Activated CD4-positive, alpha-beta T cell treated with anti-CD3 and anti-CD28 coated beads, Interleukin-2, amount 10 ng/mL, durations not matched to agents 24 days and 14 days (primary cell): ENCODE measurements at regions not wholly inside any gene's neighbourhood (a gene's known extent, or its start where the extent isn't known, plus 50 kb on each side); places are given as distances from the start of the nearest gene placed in this dataset.
"Not testable (repeated sequence)": the region's sequence is repeated elsewhere in the genome, so short reads cannot be mapped to it uniquely, and the experiment has no call there.

Experiments used
- DNase-seq: peaks from one replicate; pipeline ENCODE4 v3.0.0; 2022
- H3K27ac Mint-ChIP-seq: one replicate; pipeline ENCODE4 v1.8.0; 2022; ENCODE audit warnings: mild to moderate bottlenecking, mixed read lengths
- H3K27me3 Mint-ChIP-seq: one replicate; pipeline ENCODE4 v1.8.0; 2022; ENCODE audit warnings: mixed read lengths
- H3K36me3 Mint-ChIP-seq: one replicate; pipeline ENCODE4 v1.8.0; 2022; ENCODE audit warnings: low read depth, mild to moderate bottlenecking, mixed read lengths
- H3K4me1 Mint-ChIP-seq: one replicate; pipeline ENCODE4 v1.8.0; 2021; ENCODE audit warnings: mixed read lengths
- H3K4me3 Mint-ChIP-seq: one replicate; pipeline ENCODE4 v1.8.0; 2022; ENCODE audit warnings: mild to moderate bottlenecking, moderate library complexity, mixed read lengths
- H3K9me3 Mint-ChIP-seq: one replicate; pipeline ENCODE4 v1.8.0; 2021; ENCODE audit warnings: mixed read lengths
- intact Hi-C: fragments of 100-400 bp; cut with micrococcal nuclease; formaldehyde crosslinking; loops from one replicate; pipeline ENCODE4 v1.15.1; 2023

GRCh38 chr2:138093455-138093854 lies 129.2 kb downstream of the HNMT start:
- H3K27me3 Mint-ChIP-seq = no peaks in the 10 kb centered on the region
- intact Hi-C loops = no loop called here
- H3K4me3 Mint-ChIP-seq = no peak overlapping the region
- no peaks in the 10 kb centered on the region for H3K4me1 Mint-ChIP-seq
- no peak for DNase-seq
- H3K9me3 Mint-ChIP-seq = peaks cover 2% of the 10 kb centered on the region
- H3K36me3 Mint-ChIP-seq = no peaks in the 10 kb centered on the region
- no peak overlapping the region for H3K27ac Mint-ChIP-seq

GRCh38 chr2:138094031-138094430 lies 129.8 kb downstream of the HNMT start:
- Mint-ChIP-seq H3K27ac (no peak overlapping the region), H3K4me3 (no peak overlapping the region), H3K36me3 (no peaks in the 10 kb centered on the region), H3K9me3 (peaks cover 6% of the 10 kb centered on the region), H3K4me1 (no peaks in the 10 kb centered on the region), H3K27me3 (no peaks in the 10 kb centered on the region)
- no peak for DNase-seq
- intact Hi-C loops = no loop called here

GRCh38 chr2:138095336-138095735 lies 131.1 kb downstream of the HNMT start:
- Mint-ChIP-seq H3K27me3 (no peaks in the 10 kb centered on the region), H3K36me3 (no peaks in the 10 kb centered on the region), H3K4me1 (no peaks in the 10 kb centered on the region), H3K27ac (no peak overlapping the region), H3K9me3 (peaks cover 6% of the 10 kb centered on the region), H3K4me3 (no peak overlapping the region)
- DNase-seq = no peak
- intact Hi-C loops = no loop called here

GRCh38 chr2:138099288-138099687 lies 135.0 kb downstream of the HNMT start:
- H3K4me3 Mint-ChIP-seq, H3K27ac Mint-ChIP-seq, DNase-seq, H3K36me3 Mint-ChIP-seq, intact Hi-C loops, H3K4me1 Mint-ChIP-seq, H3K27me3 Mint-ChIP-seq, H3K9me3 Mint-ChIP-seq: not testable (repeated sequence)

GRCh38 chr2:138101718-138102117 lies 137.4 kb downstream of the HNMT start:
- intact Hi-C loops = no loop called here
- Mint-ChIP-seq H3K4me3 (no peak overlapping the region), H3K27me3 (no peaks in the 10 kb centered on the region), H3K36me3 (no peaks in the 10 kb centered on the region), H3K4me1 (no peaks in the 10 kb centered on the region), H3K27ac (no peak overlapping the region), H3K9me3 (peaks cover 6% of the 10 kb centered on the region)
- no peak for DNase-seq

- Mint-ChIP-seq H3K9me3 (peaks cover 6% of the 10 kb centered on the region), H3K4me1 (no peaks in the 10 kb centered on the region), H3K4me3 (no peak overlapping the region), H3K36me3 (no peaks in the 10 kb centered on the region), H3K27ac (no peak overlapping the region), H3K27me3 (no peaks in the 10 kb centered on the region)
- DNase-seq = no peak
- intact Hi-C loops = no loop called here
Measured at GRCh38 chr2:138102664-138103063, 138.4 kb downstream of the HNMT start.

GRCh38 chr2:138103156-138103555 lies 138.9 kb downstream of the HNMT start:
- Mint-ChIP-seq H3K4me3 (no peak overlapping the region), H3K9me3 (peaks cover 6% of the 10 kb centered on the region), H3K27ac (no peak overlapping the region), H3K4me1 (no peaks in the 10 kb centered on the region), H3K36me3 (no peaks in the 10 kb centered on the region), H3K27me3 (no peaks in the 10 kb centered on the region)
- DNase-seq = no peak
- intact Hi-C loops = no loop called here

GRCh38 chr2:138104071-138104470 lies 139.8 kb downstream of the HNMT start:
- no peaks in the 10 kb centered on the region for H3K4me1 Mint-ChIP-seq
- no peaks in the 10 kb centered on the region for H3K9me3 Mint-ChIP-seq
- H3K27me3 Mint-ChIP-seq = no peaks in the 10 kb centered on the region

GRCh38 chr2:138105358-138105757 lies 141.1 kb downstream of the HNMT start:
- no peak for DNase-seq
- Mint-ChIP-seq H3K27ac (no peak overlapping the region), H3K36me3 (no peaks in the 10 kb centered on the region), H3K9me3 (no peaks in the 10 kb centered on the region), H3K4me1 (no peaks in the 10 kb centered on the region), H3K27me3 (no peaks in the 10 kb centered on the region), H3K4me3 (no peak overlapping the region)
- intact Hi-C loops = no loop called here

More at GRCh38 chr2:138104071-138104470, 139.8 kb downstream of the HNMT start:
- no peaks in the 10 kb centered on the region for H3K36me3 Mint-ChIP-seq
- no peak overlapping the region for H3K27ac Mint-ChIP-seq
- no peak overlapping the region for H3K4me3 Mint-ChIP-seq
- no peak for DNase-seq
- intact Hi-C loops = no loop called here

- Mint-ChIP-seq H3K4me1 (no peaks in the 10 kb centered on the region), H3K9me3 (no peaks in the 10 kb centered on the region), H3K27ac (no peak overlapping the region)
Measured at GRCh38 chr2:138106606-138107005, 142.3 kb downstream of the HNMT start.

GRCh38 chr2:138107288-138107687 lies 143.0 kb downstream of the HNMT start:
- H3K9me3 Mint-ChIP-seq = no peaks in the 10 kb centered on the region
- intact Hi-C loops = no loop called here

More at GRCh38 chr2:138106606-138107005, 142.3 kb downstream of the HNMT start:
- intact Hi-C loops = no loop called here
- no peak for DNase-seq
- Mint-ChIP-seq H3K27me3 (no peaks in the 10 kb centered on the region), H3K36me3 (no peaks in the 10 kb centered on the region), H3K4me3 (no peak overlapping the region)

GRCh38 chr2:138110453-138111083 lies 146.3 kb downstream of the HNMT start:
- no peaks in the 10 kb centered on the region for H3K36me3 Mint-ChIP-seq
- intact Hi-C loops = no loop called here
- no peak overlapping the region for H3K4me3 Mint-ChIP-seq
- no peaks in the 10 kb centered on the region for H3K27me3 Mint-ChIP-seq
- H3K27ac Mint-ChIP-seq = no peak overlapping the region
- DNase-seq = no peak
- no peaks in the 10 kb centered on the region for H3K9me3 Mint-ChIP-seq
- H3K4me1 Mint-ChIP-seq = no peaks in the 10 kb centered on the region

More at GRCh38 chr2:138107288-138107687, 143.0 kb downstream of the HNMT start:
- Mint-ChIP-seq H3K4me1 (no peaks in the 10 kb centered on the region), H3K27me3 (no peaks in the 10 kb centered on the region), H3K27ac (no peak overlapping the region), H3K4me3 (no peak overlapping the region), H3K36me3 (no peaks in the 10 kb centered on the region)
- no peak for DNase-seq

- intact Hi-C loops = no loop called here
- H3K36me3 Mint-ChIP-seq = no peaks in the 10 kb centered on the region
- no peak overlapping the region for H3K4me3 Mint-ChIP-seq
- no peaks in the 10 kb centered on the region for H3K27me3 Mint-ChIP-seq
- H3K27ac Mint-ChIP-seq = no peak overlapping the region
- H3K4me1 Mint-ChIP-seq = no peaks in the 10 kb centered on the region
- H3K9me3 Mint-ChIP-seq = no peaks in the 10 kb centered on the region
- no peak for DNase-seq
Measured at GRCh38 chr2:138112536-138112935, 148.3 kb downstream of the HNMT start.

- no peaks in the 10 kb centered on the region for H3K4me1 Mint-ChIP-seq
- DNase-seq = no peak
- intact Hi-C loops = no loop called here
- H3K4me3 Mint-ChIP-seq = no peak overlapping the region
- H3K27ac Mint-ChIP-seq = no peak overlapping the region
- no peaks in the 10 kb centered on the region for H3K36me3 Mint-ChIP-seq
- H3K27me3 Mint-ChIP-seq = no peaks in the 10 kb centered on the region
- no peaks in the 10 kb centered on the region for H3K9me3 Mint-ChIP-seq
Measured at GRCh38 chr2:138113871-138114525, 149.7 kb downstream of the HNMT start.

- H3K4me1 Mint-ChIP-seq = no peaks in the 10 kb centered on the region
Measured at GRCh38 chr2:138115666-138116065, 151.4 kb downstream of the HNMT start.

More at GRCh38 chr2:138115666-138116065, 151.4 kb downstream of the HNMT start:
- H3K4me3 Mint-ChIP-seq = no peak overlapping the region
- no peaks in the 10 kb centered on the region for H3K36me3 Mint-ChIP-seq
- no peaks in the 10 kb centered on the region for H3K27me3 Mint-ChIP-seq
- H3K9me3 Mint-ChIP-seq = no peaks in the 10 kb centered on the region
- no peak for DNase-seq
- no peak overlapping the region for H3K27ac Mint-ChIP-seq
- intact Hi-C loops = no loop called here
